ENCODE measurements at regions not wholly inside any gene's neighbourhood (a gene's known extent, or its start where the extent isn't known, plus 50 kb on each side); places are given as distances from the start of the nearest gene placed in this dataset.

DNA sequence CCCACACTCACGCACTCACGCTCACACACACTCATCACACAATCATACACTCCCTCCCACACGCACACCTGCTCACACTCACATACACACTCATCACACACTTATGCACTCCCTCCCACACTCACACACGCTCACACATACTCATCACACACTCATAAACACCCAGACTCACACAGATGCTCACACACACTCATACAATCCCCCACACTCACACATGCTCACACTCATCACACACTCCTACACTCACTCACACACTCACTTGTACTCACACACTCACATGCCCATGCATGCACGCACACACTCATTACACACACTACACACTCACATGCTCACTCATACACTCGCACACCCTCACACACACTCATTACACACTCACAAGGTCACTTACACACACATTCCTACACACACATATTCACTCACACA lies 131.1 kb upstream of the PDE10A start:
- Histone ChIP-seq H3K9me2 (ENCODE audit: insufficient read depth) (no peaks in the 10 kb centered on the region), H4K20me1 (ENCODE audit: insufficient read depth) (no peaks in the 10 kb centered on the region), H3K27me3 (replicated peaks; ENCODE audit: insufficient read depth) (no peaks in the 10 kb centered on the region), H3K9me3 (ENCODE audit: low read depth) (no peaks in the 10 kb centered on the region), H3K36me3 (ENCODE audit: low read depth) (no peaks in the 10 kb centered on the region), H3K27ac (no peak overlapping the region), H3F3A (ENCODE audit: insufficient read depth) (no peaks in the 10 kb centered on the region), H3K4me1 (ENCODE audit: insufficient read depth) (no peaks in the 10 kb centered on the region), H3K4me3 (no peak overlapping the region), H3K79me2 (ENCODE audit: insufficient read depth) (no peaks in the 10 kb centered on the region), H3K9ac (no peak overlapping the region), H3K4me2 (ENCODE audit: unreplicated experiment) (no peak overlapping the region), H2AFZ (no peak overlapping the region)
- 47 to 54% methylated on average over 6 of the region's 6 CpGs for WGBS, 2 experiments (ENCODE audit: low coverage in 1 of 2, low lambda C conversion rate in 2 of 2, missing lambda C conversion rate in 2 of 2)
- no peak for DNase-seq
- in situ Hi-C loops (cut with MboI): no loop called here
- no peak for TF ChIP-seq EZH2 (IDR thresholded peaks at IDR 0.05; ENCODE audit: insufficient read depth, poor library complexity, severe bottlenecking)
- TF ChIP-seq EZH2phosphoT487 (IDR thresholded peaks at IDR 0.05; ENCODE audit: insufficient read depth, low read depth): no peak

DNA sequence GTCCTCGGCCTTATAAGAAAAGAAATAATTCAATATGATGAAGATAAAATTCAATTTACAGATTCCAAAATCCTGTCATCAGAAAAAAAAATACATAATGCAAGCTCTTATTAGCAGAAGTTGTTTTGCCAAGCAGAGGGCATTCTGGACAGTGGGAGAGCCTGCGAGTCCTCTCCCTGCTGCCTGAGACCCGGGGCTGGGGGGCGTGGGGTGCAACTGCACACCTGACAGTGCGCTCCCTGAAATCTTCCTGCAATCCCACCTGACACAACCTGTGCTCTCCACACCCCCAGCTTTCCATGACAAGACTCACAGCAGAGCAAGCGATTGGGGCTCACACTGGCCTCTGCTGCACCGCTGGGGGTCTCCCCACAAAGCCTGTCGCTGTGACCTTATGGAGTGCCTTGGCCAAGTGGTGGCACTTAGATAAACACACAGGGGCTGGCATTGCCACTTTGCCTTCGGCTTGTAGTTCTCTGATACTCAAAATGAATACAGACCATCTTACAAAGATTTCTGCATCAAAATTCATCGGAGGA lies 130.3 kb upstream of the PDE10A start:
- no peak for DNase-seq
- H3K4me2 ChIP-seq (ENCODE audit: unreplicated experiment): no peak overlapping the region
- no peak overlapping the region for H2AFZ ChIP-seq
- no peak overlapping the region for H3K9ac ChIP-seq
- H3K9me2 ChIP-seq (ENCODE audit: insufficient read depth): no peaks in the 10 kb centered on the region
- no peaks in the 10 kb centered on the region for H3F3A ChIP-seq (ENCODE audit: insufficient read depth)
- no peak overlapping the region for H3K27ac ChIP-seq
- 38 to 41% methylated on average over 10 of the region's 10 CpGs for WGBS, 2 experiments (ENCODE audit: low coverage in 1 of 2, low lambda C conversion rate in 2 of 2, missing lambda C conversion rate in 2 of 2)
- no peak overlapping the region for H3K4me3 ChIP-seq
- H4K20me1 ChIP-seq (ENCODE audit: insufficient read depth): no peaks in the 10 kb centered on the region
- H3K4me1 ChIP-seq (ENCODE audit: insufficient read depth): no peaks in the 10 kb centered on the region
- H3K79me2 ChIP-seq (ENCODE audit: insufficient read depth): no peaks in the 10 kb centered on the region
- in situ Hi-C loops (cut with MboI): no loop called here
- TF ChIP-seq EZH2phosphoT487 (IDR thresholded peaks at IDR 0.05; ENCODE audit: insufficient read depth, low read depth): no peak
- TF ChIP-seq EZH2 (IDR thresholded peaks at IDR 0.05; ENCODE audit: insufficient read depth, poor library complexity, severe bottlenecking): no peak
- no peaks in the 10 kb centered on the region for H3K27me3 ChIP-seq (replicated peaks; ENCODE audit: insufficient read depth)
- no peaks in the 10 kb centered on the region for H3K9me3 ChIP-seq (ENCODE audit: low read depth)
- H3K36me3 ChIP-seq (ENCODE audit: low read depth): no peaks in the 10 kb centered on the region

DNA sequence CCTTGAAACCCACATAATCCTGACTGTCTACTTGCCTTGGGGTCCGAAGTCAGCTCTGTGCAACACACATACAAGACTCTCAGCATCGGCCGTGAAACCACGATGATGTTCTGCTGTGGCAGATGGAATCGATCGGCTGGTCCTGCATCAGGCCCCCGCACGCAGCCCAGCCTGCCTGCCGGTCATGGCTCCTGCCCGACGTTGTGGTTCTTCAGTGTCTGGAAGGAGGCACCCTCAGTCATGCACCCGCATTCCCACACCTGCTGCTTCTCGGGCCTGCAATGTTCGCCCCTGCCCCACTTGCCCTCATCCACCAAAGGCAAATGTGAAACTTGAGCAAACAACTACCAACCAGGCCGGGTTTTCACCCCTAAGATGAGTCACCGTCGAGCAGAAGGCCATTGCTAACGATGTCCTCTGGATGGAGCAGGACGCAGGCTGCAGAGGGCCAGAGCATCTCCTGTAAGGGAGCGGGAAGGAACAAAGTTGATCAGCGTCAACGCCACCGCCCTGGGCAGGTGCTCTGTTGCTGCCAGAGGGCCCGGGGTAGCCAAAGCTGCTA lies 128.9 kb upstream of the PDE10A start:
- no peak overlapping the region for H3K4me3 ChIP-seq
- H3K79me2 ChIP-seq (ENCODE audit: insufficient read depth): no peaks in the 10 kb centered on the region
- in situ Hi-C loops (cut with MboI): no loop called here
- no peak overlapping the region for H3K27ac ChIP-seq
- no peaks in the 10 kb centered on the region for H3F3A ChIP-seq (ENCODE audit: insufficient read depth)
- H3K4me1 ChIP-seq (ENCODE audit: insufficient read depth): no peaks in the 10 kb centered on the region
- no peak overlapping the region for H2AFZ ChIP-seq
- TF ChIP-seq EZH2phosphoT487 (IDR thresholded peaks at IDR 0.05; ENCODE audit: insufficient read depth, low read depth) (no peak), EZH2 (IDR thresholded peaks at IDR 0.05; ENCODE audit: insufficient read depth, poor library complexity, severe bottlenecking) (no peak)
- DNase-seq: no peak
- H3K9me2 ChIP-seq (ENCODE audit: insufficient read depth): no peaks in the 10 kb centered on the region
- 53 to 55% methylated on average over 24 of the region's 24 CpGs for WGBS, 2 experiments (ENCODE audit: low coverage in 1 of 2, low lambda C conversion rate in 2 of 2, missing lambda C conversion rate in 2 of 2)
- no peaks in the 10 kb centered on the region for H4K20me1 ChIP-seq (ENCODE audit: insufficient read depth)
- no peak overlapping the region for H3K4me2 ChIP-seq (ENCODE audit: unreplicated experiment)
- no peak overlapping the region for H3K9ac ChIP-seq
- no peaks in the 10 kb centered on the region for H3K27me3 ChIP-seq (replicated peaks; ENCODE audit: insufficient read depth)
- no peaks in the 10 kb centered on the region for H3K36me3 ChIP-seq (ENCODE audit: low read depth)
- no peaks in the 10 kb centered on the region for H3K9me3 ChIP-seq (ENCODE audit: low read depth)

DNA sequence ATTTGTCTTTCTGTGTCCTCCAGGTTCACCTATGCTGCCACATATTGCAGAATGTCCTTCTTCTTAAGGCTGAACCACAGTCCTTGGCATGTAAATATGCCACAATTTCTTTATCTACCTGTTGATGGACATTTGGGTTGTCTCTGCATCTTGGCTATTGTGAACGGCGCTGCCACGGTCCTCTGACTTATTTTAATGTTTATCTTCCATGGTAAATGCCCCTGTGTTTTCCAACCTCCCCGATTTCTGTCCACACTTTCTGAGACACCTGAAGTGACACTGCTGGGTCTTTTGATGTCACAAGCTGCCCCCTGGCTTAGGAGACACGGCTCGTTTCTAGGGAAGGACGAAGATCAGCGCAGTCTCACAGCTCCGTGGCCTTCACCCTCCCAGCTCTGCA lies 128.3 kb upstream of the PDE10A start:
- Histone ChIP-seq H2AFZ (no peak overlapping the region), H3K9me3 (ENCODE audit: low read depth) (no peaks in the 10 kb centered on the region), H3K27ac (no peak overlapping the region), H3K9ac (no peak overlapping the region), H3K4me2 (ENCODE audit: unreplicated experiment) (no peak overlapping the region), H3F3A (ENCODE audit: insufficient read depth) (no peaks in the 10 kb centered on the region), H3K4me3 (no peak overlapping the region), H3K36me3 (ENCODE audit: low read depth) (no peaks in the 10 kb centered on the region), H3K27me3 (replicated peaks; ENCODE audit: insufficient read depth) (no peaks in the 10 kb centered on the region), H3K79me2 (ENCODE audit: insufficient read depth) (no peaks in the 10 kb centered on the region), H3K9me2 (ENCODE audit: insufficient read depth) (no peaks in the 10 kb centered on the region), H4K20me1 (ENCODE audit: insufficient read depth) (no peaks in the 10 kb centered on the region), H3K4me1 (ENCODE audit: insufficient read depth) (no peaks in the 10 kb centered on the region)
- in situ Hi-C loops (cut with MboI): no loop called here
- no peak for DNase-seq
- WGBS, 2 experiments (ENCODE audit: low coverage in 1 of 2, low lambda C conversion rate in 2 of 2, missing lambda C conversion rate in 2 of 2): 22 to 25% methylated on average over 9 of the region's 9 CpGs
- TF ChIP-seq EZH2 (IDR thresholded peaks at IDR 0.05; ENCODE audit: insufficient read depth, poor library complexity, severe bottlenecking) (no peak), EZH2phosphoT487 (IDR thresholded peaks at IDR 0.05; ENCODE audit: insufficient read depth, low read depth) (no peak)
